OCI-LY7 (cell line): ENCODE measurements at regions not wholly inside any gene's neighbourhood (a gene's known extent, or its start where the extent isn't known, plus 50 kb on each side); places are given as distances from the start of the nearest gene placed in this dataset.

Experiments used
- BruUV-seq: library from RNA; stranded (reverse); fragments of 400-500 nt; replicated peaks from 2 replicates; lab custom pipeline; 2021; lab: Mats Ljungman, UMichigan
- CTCF ChIA-PET: fragments of 300-600 bp; sonication (Branson Sonifier 250); formaldehyde crosslinking; loops from one replicate; lab custom pipeline; 2022; ENCODE audit warnings: antibody characterized with exemption; ENCODE audit not compliant: unreplicated experiment; lab: Charles Lee
- POLR2A ChIA-PET: fragments of 300-600 bp; sonication (Branson Sonifier 250); formaldehyde crosslinking; loops from one replicate; lab custom pipeline; 2022; ENCODE audit warnings: antibody characterized with exemption; lab: Charles Lee
- DNase-seq: peaks from one replicate; pipeline ENCODE4 v3.0.0-alpha.2; 2015; ENCODE audit warnings: low spot score
- H2AFZ ChIP-seq: fragments of 200-600 bp; sonication (generic), shearing (Covaris generic); 2 replicates; pipeline ENCODE4 v1.6.1; 2014; ENCODE audit warnings: mild to moderate bottlenecking, antibody characterized with exemption, low read length, moderate library complexity
- H3K27ac ChIP-seq: fragments of 200-600 bp; sonication (generic); 2 replicates; pipeline ENCODE4 v1.5.1; 2014; ENCODE audit warnings: mixed run types, low read depth, mild to moderate bottlenecking, moderate library complexity, low read length, inconsistent platforms; ENCODE audit not compliant: poor library complexity, severe bottlenecking
- H3K36me3 ChIP-seq: fragments of 200-600 bp; sonication (generic); 2 replicates; pipeline ENCODE4 v1.6.1; 2014; ENCODE audit warnings: mild to moderate bottlenecking, antibody characterized with exemption, low read length, moderate library complexity, mixed read lengths; ENCODE audit not compliant: insufficient read depth
- H3K4me1 ChIP-seq: fragments of 200-600 bp; sonication (generic); 2 replicates; pipeline ENCODE4 v1.5.1; 2014; ENCODE audit warnings: mild to moderate bottlenecking, low read length; ENCODE audit not compliant: insufficient read depth, poor library complexity, severe bottlenecking
- H3K4me2 ChIP-seq: fragments of 200-600 bp; sonication (generic); 2 replicates; pipeline ENCODE4 v1.6.1; 2014; ENCODE audit warnings: mild to moderate bottlenecking, low read length
- H3K4me3 ChIP-seq: fragments of 200-600 bp; sonication (generic); 2 replicates; pipeline ENCODE4 v1.5.1; 2014; ENCODE audit warnings: mild to moderate bottlenecking, low read depth, low read length; ENCODE audit not compliant: poor library complexity, severe bottlenecking
- H3K79me2 ChIP-seq: fragments of 200-600 bp; sonication (generic); 2 replicates; pipeline ENCODE4 v1.6.1; 2016; ENCODE audit warnings: low read depth, mild to moderate bottlenecking, low read length, moderate library complexity, mixed read lengths; ENCODE audit not compliant: insufficient read depth
- H3K9me2 ChIP-seq: fragments of 200-600 bp; sonication (generic); 2 replicates; pipeline ENCODE4 v1.6.1; 2016; ENCODE audit warnings: mild to moderate bottlenecking, low read length, mixed read lengths; ENCODE audit not compliant: insufficient read depth
- H3K9me3 ChIP-seq: fragments of 200-600 bp; sonication (generic); 2 replicates; pipeline ENCODE4 v1.6.1; 2014; ENCODE audit warnings: mild to moderate bottlenecking, mixed run types, low read length, mixed read lengths
- H4K20me1 ChIP-seq: fragments of 200-600 bp; sonication (generic); 2 replicates; pipeline ENCODE4 v1.6.1; 2014; ENCODE audit warnings: mild to moderate bottlenecking, antibody characterized with exemption, low read length, moderate library complexity, mixed read lengths; ENCODE audit not compliant: insufficient read depth
- EZH2phosphoT487 ChIP-seq: fragments of 200-600 bp; sonication (generic); IDR thresholded peaks from 2 replicates; pipeline ENCODE4 v1.6.1; 2018; ENCODE audit warnings: low read depth, borderline replicate concordance, mild to moderate bottlenecking, mixed run types, antibody characterized with exemption, low read length, moderate library complexity, mixed read lengths
- intact Hi-C: fragments of 100-400 bp; cut with micrococcal nuclease; formaldehyde crosslinking; loops from one replicate; pipeline ENCODE4 v1.10.0; 2022; ENCODE audit not compliant: unreplicated experiment
- TF ChIP-seq, protein P1 (sequence below): fragments of 200-600 bp; sonication (generic); conservative IDR thresholded peaks from 2 replicates; pipeline ENCODE4 v1.5.1; 2014; ENCODE audit warnings: mild to moderate bottlenecking, antibody characterized with exemption, low read length, moderate library complexity, mixed read lengths

DNA sequence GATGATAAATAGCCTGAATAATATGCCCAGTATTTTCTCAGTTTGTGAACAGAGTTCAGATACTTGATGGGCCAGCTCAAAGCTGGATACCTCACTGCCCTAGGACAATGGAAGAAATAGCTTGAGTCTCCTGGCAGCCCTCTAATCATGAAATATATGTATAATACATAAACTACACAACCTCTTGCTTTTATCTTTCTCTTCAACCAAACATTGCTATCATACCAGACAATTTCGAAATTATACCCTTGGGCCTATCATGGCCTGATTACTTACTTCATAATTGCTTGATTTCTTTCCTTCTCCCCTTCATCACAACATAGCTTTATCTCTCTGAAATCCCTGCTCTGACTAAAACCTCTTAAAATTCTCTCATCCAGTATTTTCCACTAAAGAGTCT, 1144.9 kb upstream of the C9orf72 start:
- POLR2A ChIA-PET: interaction anchor here (0.7 kb wide), 1 partner anchor 45 kb away, joined by 3 read pairs; no protein-coding TSS in a partner anchor
- TF ChIP-seq, protein P1, sequence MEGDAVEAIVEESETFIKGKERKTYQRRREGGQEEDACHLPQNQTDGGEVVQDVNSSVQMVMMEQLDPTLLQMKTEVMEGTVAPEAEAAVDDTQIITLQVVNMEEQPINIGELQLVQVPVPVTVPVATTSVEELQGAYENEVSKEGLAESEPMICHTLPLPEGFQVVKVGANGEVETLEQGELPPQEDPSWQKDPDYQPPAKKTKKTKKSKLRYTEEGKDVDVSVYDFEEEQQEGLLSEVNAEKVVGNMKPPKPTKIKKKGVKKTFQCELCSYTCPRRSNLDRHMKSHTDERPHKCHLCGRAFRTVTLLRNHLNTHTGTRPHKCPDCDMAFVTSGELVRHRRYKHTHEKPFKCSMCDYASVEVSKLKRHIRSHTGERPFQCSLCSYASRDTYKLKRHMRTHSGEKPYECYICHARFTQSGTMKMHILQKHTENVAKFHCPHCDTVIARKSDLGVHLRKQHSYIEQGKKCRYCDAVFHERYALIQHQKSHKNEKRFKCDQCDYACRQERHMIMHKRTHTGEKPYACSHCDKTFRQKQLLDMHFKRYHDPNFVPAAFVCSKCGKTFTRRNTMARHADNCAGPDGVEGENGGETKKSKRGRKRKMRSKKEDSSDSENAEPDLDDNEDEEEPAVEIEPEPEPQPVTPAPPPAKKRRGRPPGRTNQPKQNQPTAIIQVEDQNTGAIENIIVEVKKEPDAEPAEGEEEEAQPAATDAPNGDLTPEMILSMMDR: no peak
- no peak for TF ChIP-seq EZH2phosphoT487
- no peaks in the 10 kb centered on the region for H4K20me1 ChIP-seq

DNA sequence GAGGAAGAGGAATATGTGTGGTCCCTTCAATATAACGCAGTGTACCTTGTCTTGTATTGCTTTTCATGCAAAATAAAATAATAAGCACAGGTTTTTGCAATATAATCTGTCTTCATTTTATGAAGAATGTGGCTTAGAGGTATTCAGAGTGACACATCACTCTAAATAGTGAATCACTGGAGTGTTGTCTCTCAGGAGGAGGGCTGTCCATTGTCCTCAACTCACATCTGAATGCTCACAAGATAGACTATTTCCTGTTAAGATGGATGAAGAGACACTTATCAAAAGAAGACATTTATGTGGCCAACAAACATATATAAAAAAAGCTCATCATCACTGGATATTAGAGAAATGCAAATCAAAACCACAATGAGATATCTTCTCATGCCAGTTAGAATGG, 1147.5 kb upstream of the C9orf72 start:
- H3K79me2 ChIP-seq: no peaks in the 10 kb centered on the region
- no peak for TF ChIP-seq EZH2phosphoT487
- TF ChIP-seq, protein P1: no peak
- H3K36me3 ChIP-seq: no peaks in the 10 kb centered on the region
- H4K20me1 ChIP-seq: no peaks in the 10 kb centered on the region
- no peak overlapping the region for H3K4me3 ChIP-seq
- DNase-seq: no peak
- no peak overlapping the region for H2AFZ ChIP-seq
- H3K4me2 ChIP-seq: no peak overlapping the region
- ChIA-PET CTCF (no interaction called here), POLR2A (no interaction called here)
- no TSS peak for BruUV-seq
- H3K27ac ChIP-seq: no peak overlapping the region
- no peaks in the 10 kb centered on the region for H3K9me2 ChIP-seq
- no peaks in the 10 kb centered on the region for H3K9me3 ChIP-seq
- no peaks in the 10 kb centered on the region for H3K4me1 ChIP-seq
- intact Hi-C loops: no loop called here

More for the DNA sequence above, 1144.9 kb upstream of the C9orf72 start:
- H3K4me2 ChIP-seq: no peak overlapping the region
- CTCF ChIA-PET: no interaction called here
- BruUV-seq: no TSS peak
- intact Hi-C loops: no loop called here
- no peaks in the 10 kb centered on the region for H3K4me1 ChIP-seq
- no peak for DNase-seq
- H3K36me3 ChIP-seq: no peaks in the 10 kb centered on the region
- no peaks in the 10 kb centered on the region for H3K9me2 ChIP-seq
- no peak overlapping the region for H3K4me3 ChIP-seq
- no peak overlapping the region for H3K27ac ChIP-seq
- H3K79me2 ChIP-seq: no peaks in the 10 kb centered on the region
- no peaks in the 10 kb centered on the region for H3K9me3 ChIP-seq
- no peak overlapping the region for H2AFZ ChIP-seq

DNA sequence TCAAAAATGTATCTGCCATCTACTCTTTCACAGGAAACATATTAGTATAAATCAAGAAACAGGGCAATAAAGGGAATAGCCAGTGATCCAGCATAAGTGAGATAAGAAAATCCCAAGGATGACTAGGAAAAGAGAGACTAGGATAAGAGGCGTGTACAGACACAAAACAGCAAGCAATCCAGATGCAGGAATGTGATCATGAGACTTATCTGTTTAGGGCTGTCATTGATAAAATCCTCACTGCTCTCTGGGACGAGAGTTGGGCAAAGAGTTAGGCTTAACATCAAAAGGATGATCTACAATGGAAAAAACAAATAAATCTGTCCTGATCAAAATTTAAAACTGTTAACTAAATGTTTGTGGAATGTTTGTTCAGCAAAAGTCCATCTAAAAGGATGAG, 1156.8 kb upstream of the C9orf72 start:
- no peak for TF ChIP-seq EZH2phosphoT487
- TF ChIP-seq, protein P1: no peak
- no peak overlapping the region for H3K27ac ChIP-seq
- no peak for DNase-seq
- intact Hi-C loops: no loop called here
- H3K4me2 ChIP-seq: no peak overlapping the region
- POLR2A ChIA-PET: interaction anchor here (0.6 to 1.0 kb wide), 2 partner anchors 15 to 79 kb away, joined by 3 read pairs; no protein-coding TSS in a partner anchor
- no peaks in the 10 kb centered on the region for H3K9me2 ChIP-seq
- H2AFZ ChIP-seq: no peak overlapping the region
- no peaks in the 10 kb centered on the region for H3K4me1 ChIP-seq
- no peaks in the 10 kb centered on the region for H3K36me3 ChIP-seq
- no TSS peak for BruUV-seq
- H3K9me3 ChIP-seq: no peaks in the 10 kb centered on the region
- no peaks in the 10 kb centered on the region for H3K79me2 ChIP-seq
- CTCF ChIA-PET: no interaction called here
- H3K4me3 ChIP-seq: no peak overlapping the region
- H4K20me1 ChIP-seq: no peaks in the 10 kb centered on the region
